Esophagus muscularis mucosa (tissue), 4 donors: ENCODE measurements at regions not wholly inside any gene's neighbourhood (a gene's known extent, or its start where the extent isn't known, plus 50 kb on each side); places are given as distances from the start of the nearest gene placed in this dataset.

Experiments used
- DNase-seq: peaks from one replicate; pipeline ENCODE4 v3.0.0-alpha.2; 2017; ENCODE audit errors: extremely low spot score
- H3K27ac ChIP-seq, 4 donors: fragments of 200-600 bp; sonication (generic); replicated peaks in 1 of 4; 1 replicate in 3 of 4; 2 replicates in 1 of 4; pipeline ENCODE4 v1.5.1; 2016 to 2019; ENCODE audit warnings: mild to moderate bottlenecking in 1 of 4
- H3K27me3 ChIP-seq, 4 donors: fragments of 200-600 bp; sonication (generic); one replicate each; pipeline versions ENCODE4 v1.5.1 to v1.6.0; 2016 to 2019
- H3K36me3 ChIP-seq, 4 donors: fragments of 200-600 bp; sonication (generic); one replicate each; pipeline ENCODE4 v1.5.1; 2016 to 2019
- H3K4me1 ChIP-seq, 4 donors: fragments of 200-600 bp; sonication (generic); one replicate each; pipeline ENCODE4 v1.5.1; 2016 to 2019
- H3K4me3 ChIP-seq, 4 donors: fragments of 200-600 bp; sonication (generic); 1 replicate in 2 of 4; 2 replicates in 2 of 4; pipeline ENCODE4 v1.5.1; 2016 to 2019; ENCODE audit warnings: mild to moderate bottlenecking in 4 of 4, moderate library complexity in 1 of 4
- H3K9me3 ChIP-seq, 4 donors: fragments of 200-600 bp; sonication (generic); 1 replicate in 3 of 4; 2 replicates in 1 of 4; pipeline ENCODE4 v1.5.1; 2016 to 2019
- CTCF ChIP-seq, 3 experiments: fragments of 200-600 bp in 2 of 3; fragments of 450-650 bp in 1 of 3; sonication (generic) in 2 of 3; IDR thresholded peaks; one replicate each; pipeline ENCODE4 v1.5.1; 2017 to 2019; ENCODE audit warnings: antibody characterized with exemption in 3 of 3, mild to moderate bottlenecking in 2 of 3, moderate library complexity in 1 of 3
- EP300 ChIP-seq: sonication (generic); formaldehyde crosslinking; IDR thresholded peaks from one replicate; pipeline ENCODE4 v1.6.1; 2017; ENCODE audit warnings: antibody characterized with exemption
- POLR2A ChIP-seq: fragments of 450-650 bp; IDR thresholded peaks from one replicate; pipeline ENCODE4 v1.6.1; 2017; ENCODE audit warnings: antibody characterized with exemption, moderate library complexity, mild to moderate bottlenecking, low read depth
- POLR2AphosphoS5 ChIP-seq, 2 donors: sonication (generic); formaldehyde crosslinking; IDR thresholded peaks; one replicate each; pipeline ENCODE4 v1.6.1; 2017; ENCODE audit warnings: antibody characterized with exemption in 2 of 2
- WGBS: methylation state at CpG from one replicate; pipeline ENCODE4 v1.1.5; 2018; 5-methylcytosine and 5-hydroxymethylcytosine counted together
- intact Hi-C: fragments of 100-400 bp; cut with DNase I; formaldehyde crosslinking; loops from one replicate; pipeline ENCODE4 v1.15.1; 2023

GRCh38 chr3:14333215-14333614 is 69.2 kb upstream of the SLC6A6 start:
- WGBS, result 60% methylated on average over 1 of the region's 1 CpG
- Histone ChIP-seq H3K27me3 (peaks cover 0 to 3% (median 0%) of the 10 kb centered on the region in 4 donors), H3K4me1 (no peaks in the 10 kb centered on the region), H3K9me3 (no peaks in the 10 kb centered on the region), H3K4me3 (no peak overlapping the region), H3K27ac (no peak overlapping the region), H3K36me3 (no peaks in the 10 kb centered on the region)
- DNase-seq, result no peak
- TF ChIP-seq POLR2A, result no peak
- TF ChIP-seq CTCF (IDR thresholded peaks at IDR 0.05), result no peak
- no peak for TF ChIP-seq EP300
- TF ChIP-seq POLR2AphosphoS5 (IDR thresholded peaks at IDR 0.05), result no peak
- intact Hi-C loops, result no loop called here

- DNase-seq, result no peak
- no peak overlapping the region for H3K27ac ChIP-seq
- H3K4me1 ChIP-seq, result no peaks in the 10 kb centered on the region
- peaks cover 0 to 3% (median 0%) of the 10 kb centered on the region in 4 donors for H3K27me3 ChIP-seq
- WGBS, result 87% methylated on average over 6 of the region's 8 CpGs
- no peaks in the 10 kb centered on the region for H3K36me3 ChIP-seq
- TF ChIP-seq POLR2AphosphoS5 (IDR thresholded peaks at IDR 0.05), result no peak
- no peak for TF ChIP-seq CTCF (IDR thresholded peaks at IDR 0.05)
- TF ChIP-seq EP300, result no peak
- no peak for TF ChIP-seq POLR2A
- no peak overlapping the region for H3K4me3 ChIP-seq
- H3K9me3 ChIP-seq, result no peaks in the 10 kb centered on the region
- intact Hi-C loops, result no loop called here
These were observed 68.8 kb upstream of the SLC6A6 start for GRCh38 chr3:14333621-14334020.

DNA sequence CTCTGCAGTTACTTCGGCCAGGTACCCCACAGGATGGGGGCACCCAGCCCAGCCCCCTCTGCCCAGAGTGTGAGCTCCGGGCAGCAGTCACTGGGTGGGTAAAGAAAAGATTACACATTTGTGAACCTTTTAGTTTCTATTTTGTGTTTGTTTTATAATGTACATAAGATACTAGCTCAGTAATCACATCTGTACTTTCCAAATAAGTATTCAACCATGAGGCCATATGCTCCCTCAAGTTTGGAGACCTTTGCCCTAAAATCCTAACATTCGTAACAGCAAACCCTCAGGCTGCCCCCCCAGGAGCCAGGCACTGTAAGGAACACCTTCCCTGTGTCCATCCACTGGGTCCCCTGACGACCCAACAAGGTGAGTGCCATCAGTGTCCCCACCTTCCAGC is 68.3 kb upstream of the SLC6A6 start:
- no peak overlapping the region for H3K4me3 ChIP-seq
- 87% methylated on average over 4 of the region's 4 CpGs for WGBS
- no peaks in the 10 kb centered on the region for H3K4me1 ChIP-seq
- DNase-seq, result no peak
- TF ChIP-seq EP300, result no peak
- H3K9me3 ChIP-seq, result no peaks in the 10 kb centered on the region
- H3K27me3 ChIP-seq, result peaks cover 0 to 3% (median 0%) of the 10 kb centered on the region in 4 donors
- H3K27ac ChIP-seq, result no peak overlapping the region
- H3K36me3 ChIP-seq, result no peaks in the 10 kb centered on the region
- intact Hi-C loops, result no loop called here

GRCh38 chr3:14334936-14335335 is 67.5 kb upstream of the SLC6A6 start:
- DNase-seq, result no peak
- intact Hi-C loops, result no loop called here
- H3K27ac ChIP-seq, result no peak overlapping the region
- H3K4me1 ChIP-seq, result no peaks in the 10 kb centered on the region
- WGBS, result 82% methylated on average over 7 of the region's 7 CpGs
- no peak overlapping the region for H3K4me3 ChIP-seq
- no peaks in the 10 kb centered on the region for H3K9me3 ChIP-seq
- H3K36me3 ChIP-seq, result no peaks in the 10 kb centered on the region
- peaks cover 0 to 3% (median 0%) of the 10 kb centered on the region in 4 donors for H3K27me3 ChIP-seq
- TF ChIP-seq EP300, result no peak
- TF ChIP-seq POLR2AphosphoS5 (IDR thresholded peaks at IDR 0.05), result no peak

GRCh38 chr3:14335774-14336748 is 66.3 kb upstream of the SLC6A6 start:
- Histone ChIP-seq H3K36me3 (no peaks in the 10 kb centered on the region), H3K27ac (no peak overlapping the region), H3K4me1 (no peaks in the 10 kb centered on the region), H3K9me3 (no peaks in the 10 kb centered on the region), H3K4me3 (no peak overlapping the region), H3K27me3 (peaks cover 0 to 3% (median 0%) of the 10 kb centered on the region in 4 donors)
- 75% methylated on average over 10 of the region's 10 CpGs for WGBS
- intact Hi-C loops, result no loop called here
- DNase-seq, result no peak
- TF ChIP-seq CTCF (IDR thresholded peaks at IDR 0.05), result no peak
- no peak for TF ChIP-seq POLR2A
- no peak for TF ChIP-seq POLR2AphosphoS5 (IDR thresholded peaks at IDR 0.05)
- TF ChIP-seq EP300, result no peak
